ENCODE measurements at regions not wholly inside any gene's neighbourhood (a gene's known extent, or its start where the extent isn't known, plus 50 kb on each side); places are given as distances from the start of the nearest gene placed in this dataset.

- TF ChIP-seq, protein P1, sequence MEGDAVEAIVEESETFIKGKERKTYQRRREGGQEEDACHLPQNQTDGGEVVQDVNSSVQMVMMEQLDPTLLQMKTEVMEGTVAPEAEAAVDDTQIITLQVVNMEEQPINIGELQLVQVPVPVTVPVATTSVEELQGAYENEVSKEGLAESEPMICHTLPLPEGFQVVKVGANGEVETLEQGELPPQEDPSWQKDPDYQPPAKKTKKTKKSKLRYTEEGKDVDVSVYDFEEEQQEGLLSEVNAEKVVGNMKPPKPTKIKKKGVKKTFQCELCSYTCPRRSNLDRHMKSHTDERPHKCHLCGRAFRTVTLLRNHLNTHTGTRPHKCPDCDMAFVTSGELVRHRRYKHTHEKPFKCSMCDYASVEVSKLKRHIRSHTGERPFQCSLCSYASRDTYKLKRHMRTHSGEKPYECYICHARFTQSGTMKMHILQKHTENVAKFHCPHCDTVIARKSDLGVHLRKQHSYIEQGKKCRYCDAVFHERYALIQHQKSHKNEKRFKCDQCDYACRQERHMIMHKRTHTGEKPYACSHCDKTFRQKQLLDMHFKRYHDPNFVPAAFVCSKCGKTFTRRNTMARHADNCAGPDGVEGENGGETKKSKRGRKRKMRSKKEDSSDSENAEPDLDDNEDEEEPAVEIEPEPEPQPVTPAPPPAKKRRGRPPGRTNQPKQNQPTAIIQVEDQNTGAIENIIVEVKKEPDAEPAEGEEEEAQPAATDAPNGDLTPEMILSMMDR (conservative IDR thresholded peaks at IDR 0.05; ENCODE audit: low read depth, low read length) = no peak
- no peak for DNase-seq (ENCODE audit: low read depth)
- H3K4me3 ChIP-seq (ENCODE audit: low read depth, low read length) = no peak overlapping the region
These were observed 484.3 kb downstream of the EPHA4 start for GRCh38 chr2:221087779-221088178.

DNA sequence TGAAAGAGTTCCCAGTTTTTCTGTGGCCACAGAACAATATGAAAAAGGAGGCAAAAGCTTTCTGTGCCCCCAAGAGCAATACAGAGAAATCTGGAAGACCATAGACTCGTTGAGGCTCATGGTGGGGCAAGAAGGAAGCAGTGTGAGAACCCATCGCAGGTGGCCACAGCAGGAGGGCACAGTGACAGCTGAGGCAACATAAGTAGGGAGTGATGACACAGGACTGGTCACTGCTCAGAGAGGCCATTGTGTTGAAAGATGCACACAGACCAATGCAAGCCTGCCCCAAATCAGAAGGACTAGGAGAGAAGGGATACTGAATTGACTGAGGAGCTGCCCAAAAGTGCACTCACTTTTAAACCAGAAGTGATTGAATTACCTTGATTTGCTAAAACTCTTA is 483.6 kb downstream of the EPHA4 start:
- TF ChIP-seq, protein P1 (conservative IDR thresholded peaks at IDR 0.05; ENCODE audit: low read depth, low read length) = no peak
- DNase-seq (ENCODE audit: low read depth) = no peak
- H3K4me3 ChIP-seq (ENCODE audit: low read depth, low read length) = no peak overlapping the region

GRCh38 chr2:221095356-221095755 is 476.7 kb downstream of the EPHA4 start:
- H3K4me3 ChIP-seq (ENCODE audit: low read depth, low read length) = no peak overlapping the region
- TF ChIP-seq, protein P1 (conservative IDR thresholded peaks at IDR 0.05; ENCODE audit: low read depth, low read length) = no peak
- DNase-seq (ENCODE audit: low read depth) = no peak

DNA sequence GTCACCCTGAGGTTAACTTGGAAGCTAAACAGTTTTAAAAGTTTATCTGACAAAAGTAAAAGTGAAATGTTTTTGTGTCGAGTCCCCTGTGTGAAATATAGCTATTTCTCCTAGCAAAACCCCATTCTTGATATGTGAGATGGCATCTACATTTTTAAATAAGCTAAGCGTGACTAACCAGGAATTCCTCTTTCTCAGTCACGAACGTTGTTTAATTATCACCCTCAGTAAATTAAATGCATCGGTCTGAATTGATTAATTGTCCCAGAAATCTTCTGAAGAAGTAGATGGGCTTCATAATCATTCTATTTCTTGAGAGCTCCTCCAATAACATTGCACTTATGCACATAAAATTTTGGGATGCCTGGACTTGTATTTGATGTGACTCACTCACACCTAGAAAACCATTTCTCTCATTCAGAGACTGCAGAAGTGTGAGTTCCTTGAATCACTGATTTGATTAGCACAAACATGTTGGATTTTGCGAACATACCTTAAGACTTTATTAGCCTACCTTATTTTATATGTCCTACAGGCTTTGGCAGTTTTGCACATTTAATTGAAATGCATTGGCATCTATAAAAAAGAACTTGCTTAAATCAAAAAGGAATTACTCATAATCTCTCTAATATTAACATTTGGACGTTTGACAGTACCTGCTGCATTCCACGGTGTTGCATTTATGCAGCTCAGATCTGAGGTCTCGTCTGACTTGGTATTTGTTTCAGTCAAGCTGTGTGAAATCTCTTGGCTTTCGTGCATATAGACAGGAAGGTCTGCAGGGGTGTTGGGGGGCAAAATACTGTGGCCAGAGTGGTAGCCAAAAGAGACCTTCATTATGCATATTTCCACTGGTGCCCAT is 475.2 kb downstream of the EPHA4 start:
- DNase-seq (ENCODE audit: low read depth) = no peak
- no peak overlapping the region for H3K4me3 ChIP-seq (ENCODE audit: low read depth, low read length)
- TF ChIP-seq, protein P1 (conservative IDR thresholded peaks at IDR 0.05; ENCODE audit: low read depth, low read length) = no peak

DNA sequence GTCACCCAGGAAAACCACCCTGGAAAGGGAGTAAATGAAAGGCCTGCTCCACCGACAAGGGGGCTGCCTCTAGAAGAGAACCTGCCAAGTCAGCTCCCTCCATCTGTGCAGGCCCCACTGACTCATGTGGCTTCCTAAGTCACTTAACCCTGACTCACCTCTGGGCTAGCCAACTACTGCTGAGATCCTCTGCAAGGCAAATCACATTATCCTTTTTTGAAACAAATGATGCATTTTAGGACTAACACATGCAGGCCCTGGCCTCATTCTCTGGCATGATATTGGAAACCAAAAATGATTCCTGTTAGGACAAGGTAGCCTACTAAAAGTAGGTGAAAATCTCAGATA is 474.6 kb downstream of the EPHA4 start:
- TF ChIP-seq, protein P1 (conservative IDR thresholded peaks at IDR 0.05; ENCODE audit: low read depth, low read length) = no peak
- no peak overlapping the region for H3K4me3 ChIP-seq (ENCODE audit: low read depth, low read length)
- DNase-seq (ENCODE audit: low read depth) = no peak

GRCh38 chr2:221097949-221098348 is 474.2 kb downstream of the EPHA4 start:
- TF ChIP-seq, protein P1 (conservative IDR thresholded peaks at IDR 0.05; ENCODE audit: low read depth, low read length) = no peak
- H3K4me3 ChIP-seq (ENCODE audit: low read depth, low read length) = no peak overlapping the region

More at GRCh38 chr2:221097949-221098348, 474.2 kb downstream of the EPHA4 start:
- DNase-seq (ENCODE audit: low read depth) = no peak

All from choroid plexus epithelial cell (primary cell).